ENCODE measurements at regions not wholly inside any gene's neighbourhood (a gene's known extent, or its start where the extent isn't known, plus 50 kb on each side); places are given as distances from the start of the nearest gene placed in this dataset.

GRCh38 chr2:42108852-42109251, 60.3 kb upstream of the EML4 start:
- Mint-ChIP-seq H3K4me1 (ENCODE audit: low read depth) (no peaks in the 10 kb centered on the region), H3K27ac (no peak overlapping the region), H3K36me3 (ENCODE audit: low read depth) (peaks cover 1% of the 10 kb centered on the region), H3K9me3 (no peaks in the 10 kb centered on the region), H3K4me3 (no peak overlapping the region), H3K27me3 (ENCODE audit: insufficient read depth) (no peaks in the 10 kb centered on the region)
- DNase-seq (ENCODE audit: low spot score), result no peak
- intact Hi-C loops (cut with micrococcal nuclease), result loop anchor here (10.0 kb wide), 1 partner anchor 1026 kb away; no protein-coding TSS in a partner anchor

GRCh38 chr2:42109959-42110640, 59.1 kb upstream of the EML4 start:
- intact Hi-C loops (cut with micrococcal nuclease), result loop anchor here (10.0 kb wide), 1 partner anchor 1025 kb away; no protein-coding TSS in a partner anchor
- Mint-ChIP-seq H3K36me3 (ENCODE audit: low read depth) (peaks cover 4% of the 10 kb centered on the region), H3K27me3 (ENCODE audit: insufficient read depth) (no peaks in the 10 kb centered on the region), H3K4me3 (no peak overlapping the region), H3K4me1 (ENCODE audit: low read depth) (peaks cover 11% of the 10 kb centered on the region), H3K9me3 (no peaks in the 10 kb centered on the region), H3K27ac (no peak overlapping the region)
- DNase-seq (ENCODE audit: low spot score), result no peak

GRCh38 chr2:42110641-42111322, 58.4 kb upstream of the EML4 start:
- Mint-ChIP-seq H3K9me3 (no peaks in the 10 kb centered on the region), H3K4me3 (no peak overlapping the region), H3K27me3 (ENCODE audit: insufficient read depth) (no peaks in the 10 kb centered on the region), H3K36me3 (ENCODE audit: low read depth) (peaks cover 3% of the 10 kb centered on the region), H3K4me1 (ENCODE audit: low read depth) (peaks cover 13% of the 10 kb centered on the region), H3K27ac (no peak overlapping the region)
- DNase-seq (ENCODE audit: low spot score), result no peak
- intact Hi-C loops (cut with micrococcal nuclease), result no loop called here

- intact Hi-C loops (cut with micrococcal nuclease), result no loop called here
- peaks cover 20% of the 10 kb centered on the region for H3K4me1 Mint-ChIP-seq (ENCODE audit: low read depth)
- H3K36me3 Mint-ChIP-seq (ENCODE audit: low read depth), result peaks cover 3% of the 10 kb centered on the region
- no peak overlapping the region for H3K4me3 Mint-ChIP-seq
- no peaks in the 10 kb centered on the region for H3K27me3 Mint-ChIP-seq (ENCODE audit: insufficient read depth)
- no peak for DNase-seq (ENCODE audit: low spot score)
- no peak overlapping the region for H3K27ac Mint-ChIP-seq
- no peaks in the 10 kb centered on the region for H3K9me3 Mint-ChIP-seq
Measured at GRCh38 chr2:42112418-42112817, 56.7 kb upstream of the EML4 start.

- Mint-ChIP-seq H3K9me3 (no peaks in the 10 kb centered on the region), H3K4me1 (ENCODE audit: low read depth) (peaks cover 30% of the 10 kb centered on the region), H3K27me3 (ENCODE audit: insufficient read depth) (no peaks in the 10 kb centered on the region), H3K27ac (no peak overlapping the region), H3K4me3 (no peak overlapping the region), H3K36me3 (ENCODE audit: low read depth) (peaks cover 3% of the 10 kb centered on the region)
- intact Hi-C loops (cut with micrococcal nuclease), result no loop called here
- no peak for DNase-seq (ENCODE audit: low spot score)
Measured at GRCh38 chr2:42113452-42113851, 55.7 kb upstream of the EML4 start.

- Mint-ChIP-seq H3K27ac (no peak overlapping the region), H3K36me3 (ENCODE audit: low read depth) (peaks cover 3% of the 10 kb centered on the region), H3K4me3 (no peak overlapping the region), H3K4me1 (ENCODE audit: low read depth) (peaks cover 36% of the 10 kb centered on the region), H3K27me3 (ENCODE audit: insufficient read depth) (no peaks in the 10 kb centered on the region), H3K9me3 (no peaks in the 10 kb centered on the region)
- no peak for DNase-seq (ENCODE audit: low spot score)
- intact Hi-C loops (cut with micrococcal nuclease), result no loop called here
Measured at GRCh38 chr2:42114091-42114490, 55.1 kb upstream of the EML4 start.

GRCh38 chr2:42115588-42115987, 53.6 kb upstream of the EML4 start:
- Mint-ChIP-seq H3K27ac (no peak overlapping the region), H3K27me3 (ENCODE audit: insufficient read depth) (no peaks in the 10 kb centered on the region), H3K36me3 (ENCODE audit: low read depth) (peaks cover 3% of the 10 kb centered on the region), H3K9me3 (no peaks in the 10 kb centered on the region), H3K4me1 (ENCODE audit: low read depth) (peaks cover 37% of the 10 kb centered on the region), H3K4me3 (no peak overlapping the region)
- no peak for DNase-seq (ENCODE audit: low spot score)
- intact Hi-C loops (cut with micrococcal nuclease), result no loop called here

- no peak for DNase-seq (ENCODE audit: low spot score)
- Mint-ChIP-seq H3K27me3 (ENCODE audit: insufficient read depth) (no peaks in the 10 kb centered on the region), H3K9me3 (peaks cover 5% of the 10 kb centered on the region), H3K27ac (no peak overlapping the region), H3K36me3 (ENCODE audit: low read depth) (peaks cover 7% of the 10 kb centered on the region), H3K4me1 (ENCODE audit: low read depth) (peaks cover 37% of the 10 kb centered on the region), H3K4me3 (no peak overlapping the region)
- intact Hi-C loops (cut with micrococcal nuclease), result loop anchor here (1.0 kb wide), 1 partner anchor 10 kb away; no protein-coding TSS in a partner anchor
Measured at GRCh38 chr2:42116195-42117181, 52.7 kb upstream of the EML4 start.

- Mint-ChIP-seq H3K4me3 (no peak overlapping the region), H3K36me3 (ENCODE audit: low read depth) (peaks cover 11% of the 10 kb centered on the region), H3K9me3 (peaks cover 10% of the 10 kb centered on the region), H3K27ac (no peak overlapping the region), H3K4me1 (ENCODE audit: low read depth) (peaks cover 37% of the 10 kb centered on the region), H3K27me3 (ENCODE audit: insufficient read depth) (no peaks in the 10 kb centered on the region)
- intact Hi-C loops (cut with micrococcal nuclease), result no loop called here
- DNase-seq (ENCODE audit: low spot score), result no peak
Measured at GRCh38 chr2:42117182-42117579, 52.0 kb upstream of the EML4 start.

GRCh38 chr2:42117923-42118753, 51.0 kb upstream of the EML4 start:
- Mint-ChIP-seq H3K27ac (no peak overlapping the region), H3K27me3 (ENCODE audit: insufficient read depth) (no peaks in the 10 kb centered on the region), H3K4me3 (no peak overlapping the region), H3K9me3 (peaks cover 11% of the 10 kb centered on the region), H3K4me1 (ENCODE audit: low read depth) (peaks cover 40% of the 10 kb centered on the region), H3K36me3 (ENCODE audit: low read depth) (peaks cover 11% of the 10 kb centered on the region)
- DNase-seq (ENCODE audit: low spot score), result no peak
- intact Hi-C loops (cut with micrococcal nuclease), result loop anchor here (2.0 kb wide), 1 partner anchor 15 kb away; no protein-coding TSS in a partner anchor

- Mint-ChIP-seq H3K27me3 (ENCODE audit: insufficient read depth) (no peaks in the 10 kb centered on the region), H3K4me3 (no peak overlapping the region), H3K27ac (no peak overlapping the region), H3K36me3 (ENCODE audit: low read depth) (peaks cover 11% of the 10 kb centered on the region), H3K9me3 (peaks cover 14% of the 10 kb centered on the region), H3K4me1 (ENCODE audit: low read depth) (peaks cover 48% of the 10 kb centered on the region)
- intact Hi-C loops (cut with micrococcal nuclease), result loop anchor here (2.0 kb wide), 1 partner anchor 14 kb away; no protein-coding TSS in a partner anchor
- no peak for DNase-seq (ENCODE audit: low spot score)
Measured at GRCh38 chr2:42118754-42119569, 50.2 kb upstream of the EML4 start.

Data from activated T-helper 1 cell treated with anti-CD3 and anti-CD28 coated beads, Interleukin-12 subunit alpha, Interleukin-12 subunit beta, Interleukin-2, Interleukin-4 antibody, amounts not matched to agents 30 ng/mL and 10 ng/mL and 1 ng/mL, durations not matched to agents 14 hours and 24 hours and 36 hours (primary cell).